ENCODE measurements at regions not wholly inside any gene's neighbourhood (a gene's known extent, or its start where the extent isn't known, plus 50 kb on each side); places are given as distances from the start of the nearest gene placed in this dataset.

DNA sequence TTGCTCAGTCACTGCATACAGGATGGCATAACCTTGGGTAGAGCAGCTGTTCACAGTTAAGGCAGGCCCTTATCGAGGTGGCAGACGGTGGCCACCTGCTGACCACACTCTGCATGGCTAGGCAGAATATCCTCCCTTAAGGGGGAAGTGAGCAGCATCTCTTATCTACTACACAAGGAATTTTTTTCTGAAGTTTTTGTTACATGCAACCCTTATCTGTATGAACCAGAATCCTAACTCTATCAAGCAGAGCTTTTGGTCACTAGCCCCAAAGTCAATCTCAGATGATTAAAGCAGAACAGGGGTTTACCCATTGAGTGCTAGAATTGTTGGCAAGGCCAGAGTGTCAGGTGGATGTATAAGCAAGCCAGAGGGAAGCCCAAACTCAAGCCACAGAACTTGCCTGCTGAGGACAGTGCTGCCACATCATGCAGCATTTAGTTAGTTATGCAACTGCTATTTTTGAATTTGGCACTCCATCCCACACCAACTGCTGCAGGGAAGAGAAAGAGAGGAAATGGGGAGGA, 192.8 kb downstream of the TBX5 start:
- in situ Hi-C loops (cut with HindIII; ENCODE audit: low pct_unique_long_range_greater_than_20kb, low sequenced_read_pairs), result no loop called here
- no peak for DNase-seq (ENCODE audit: low read depth)

DNA sequence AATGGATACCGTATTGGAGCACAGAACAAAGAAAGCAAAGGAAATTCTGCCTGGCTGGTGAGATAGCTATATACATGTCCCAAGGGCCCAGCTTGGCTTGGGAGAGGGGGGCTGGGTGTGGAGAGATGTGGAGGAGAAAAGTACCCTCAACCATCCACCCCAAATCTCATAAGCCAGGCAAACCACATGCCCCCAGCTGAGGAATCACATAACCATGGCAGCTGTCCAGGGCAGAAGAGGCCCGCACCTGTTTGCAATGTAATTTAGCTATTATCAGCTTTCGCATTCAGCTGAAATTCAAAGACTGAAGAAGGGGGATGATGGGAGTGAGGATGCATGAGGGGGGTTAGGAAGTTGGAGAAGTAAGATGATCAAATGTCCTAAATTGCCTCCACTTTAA, 196.1 kb downstream of the TBX5 start:
- in situ Hi-C loops (cut with HindIII; ENCODE audit: low pct_unique_long_range_greater_than_20kb, low sequenced_read_pairs), result no loop called here
- DNase-seq (ENCODE audit: low read depth), result no peak

DNA sequence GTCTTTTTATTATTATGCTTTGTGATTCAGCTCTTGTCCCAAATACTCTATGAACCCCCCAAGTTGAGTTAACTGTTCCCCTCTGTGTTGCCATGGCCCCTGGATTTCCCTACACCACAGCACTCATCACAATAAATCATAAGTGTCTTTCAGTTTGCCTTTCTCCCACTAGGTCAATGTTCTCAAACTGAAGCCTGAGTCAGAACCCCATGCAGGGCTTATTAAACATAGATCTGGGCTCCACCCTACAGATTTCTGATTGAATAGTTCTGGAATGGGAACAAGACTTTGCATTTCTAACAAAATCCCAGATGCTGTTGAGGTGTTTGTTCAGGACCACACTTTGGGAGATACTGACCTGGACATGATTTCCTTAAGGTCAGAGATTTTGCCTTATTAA, 199.4 kb downstream of the TBX5 start:
- in situ Hi-C loops (cut with HindIII; ENCODE audit: low pct_unique_long_range_greater_than_20kb, low sequenced_read_pairs), result no loop called here
- no peak for DNase-seq (ENCODE audit: low read depth)

DNA sequence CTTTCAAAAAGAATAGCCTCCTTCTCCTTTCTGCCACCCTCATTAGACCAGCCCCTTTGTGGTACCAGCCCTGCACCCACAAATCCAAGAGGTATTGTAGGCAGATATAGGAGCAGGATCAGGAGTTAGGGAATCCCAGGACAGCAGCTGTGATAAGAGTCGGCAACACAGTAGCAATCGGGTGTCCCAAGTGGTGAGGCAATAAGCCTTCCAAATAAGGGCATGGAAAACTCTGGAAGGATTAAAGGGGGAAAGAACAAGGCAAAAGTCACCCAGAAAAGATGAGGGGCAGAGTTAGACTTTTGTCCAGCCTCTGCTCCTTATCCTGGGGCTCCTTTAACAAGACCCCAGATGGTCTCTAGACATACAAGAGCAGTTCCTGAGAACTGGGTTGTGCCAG, 204.2 kb downstream of the TBX5 start:
- in situ Hi-C loops (cut with HindIII; ENCODE audit: low pct_unique_long_range_greater_than_20kb, low sequenced_read_pairs), result no loop called here

DNA sequence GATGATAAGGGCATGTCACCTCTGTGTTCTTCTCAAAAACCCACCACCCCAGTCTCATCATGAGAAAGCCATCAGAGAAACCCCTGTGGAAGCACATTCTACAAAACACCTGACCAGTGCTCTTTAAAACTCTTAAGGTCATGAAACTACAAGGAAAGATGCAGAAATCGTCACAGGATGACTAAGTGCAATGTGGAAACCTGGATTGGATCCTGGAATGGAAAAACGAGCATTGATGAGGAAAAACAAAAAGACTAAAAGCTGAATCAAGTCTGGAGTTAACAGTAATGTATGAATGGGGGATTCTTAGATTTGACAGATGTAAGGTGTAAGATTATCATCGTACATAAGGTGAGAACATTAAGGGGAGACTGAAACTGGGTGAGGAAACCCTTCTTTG, 211.0 kb downstream of the TBX5 start:
- no peak for DNase-seq (ENCODE audit: low read depth)
- in situ Hi-C loops (cut with HindIII; ENCODE audit: low pct_unique_long_range_greater_than_20kb, low sequenced_read_pairs), result no loop called here

More for the DNA sequence above, 204.2 kb downstream of the TBX5 start:
- no peak for DNase-seq (ENCODE audit: low read depth)

DNA sequence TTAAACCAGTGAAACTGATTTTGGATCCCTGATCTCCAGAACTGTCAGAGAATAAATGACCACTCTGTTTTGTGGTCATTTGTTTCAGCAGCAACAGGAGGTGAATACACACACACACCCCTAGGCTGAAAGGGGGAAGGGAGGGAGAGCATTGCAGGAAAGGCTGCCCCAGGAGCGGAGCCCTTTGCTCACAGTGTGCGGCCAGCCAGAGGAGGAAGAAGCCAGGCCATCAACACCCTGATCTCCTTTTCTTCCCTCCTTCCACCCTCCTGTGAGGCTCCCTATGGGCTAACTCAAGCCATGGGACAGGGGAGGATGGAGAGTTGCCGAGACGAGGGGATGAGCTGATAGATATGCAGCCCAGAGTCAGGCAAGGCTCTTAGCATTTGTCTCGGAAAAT, 211.9 kb downstream of the TBX5 start:
- in situ Hi-C loops (cut with HindIII; ENCODE audit: low pct_unique_long_range_greater_than_20kb, low sequenced_read_pairs), result no loop called here
- no peak for DNase-seq (ENCODE audit: low read depth)

DNA sequence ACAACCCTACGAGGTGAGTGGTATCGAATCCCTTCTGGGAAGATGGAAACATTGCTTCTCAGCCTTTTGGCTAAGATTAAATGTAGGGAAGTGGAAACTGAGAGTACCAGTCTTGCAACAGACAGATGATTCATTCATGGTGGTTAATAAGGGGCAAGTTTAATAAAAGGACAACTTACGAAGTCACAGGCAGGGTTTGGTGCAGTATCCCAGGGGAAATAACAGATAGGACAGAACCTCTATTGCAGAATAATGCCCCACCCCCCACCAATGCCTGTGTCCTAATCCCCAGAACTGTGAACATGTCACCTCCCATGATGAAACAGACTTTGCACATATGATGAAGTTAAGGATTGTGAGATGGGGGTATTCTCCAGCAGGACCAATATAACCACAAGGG, 212.5 kb downstream of the TBX5 start:
- in situ Hi-C loops (cut with HindIII; ENCODE audit: low pct_unique_long_range_greater_than_20kb, low sequenced_read_pairs), result no loop called here
- no peak for DNase-seq (ENCODE audit: low read depth)

DNA sequence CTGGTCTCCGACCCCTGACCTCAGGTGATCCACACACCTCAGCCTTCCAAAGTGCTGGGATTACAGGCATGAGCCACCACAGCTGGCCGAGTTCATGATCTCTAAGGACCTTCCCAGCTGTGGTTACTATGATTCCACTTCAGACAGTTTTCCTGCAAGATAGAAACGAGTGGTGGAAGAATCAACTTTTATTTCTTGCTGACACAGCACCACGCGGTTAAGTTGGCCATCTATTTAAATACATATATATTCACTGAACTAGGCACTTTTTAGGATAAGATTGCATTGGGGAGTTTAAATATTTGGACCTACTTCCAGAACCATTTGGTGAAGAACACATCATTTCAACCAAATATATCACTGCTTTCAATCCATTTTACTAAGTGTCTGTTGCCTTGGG, 213.4 kb downstream of the TBX5 start:
- in situ Hi-C loops (cut with HindIII; ENCODE audit: low pct_unique_long_range_greater_than_20kb, low sequenced_read_pairs), result no loop called here
- DNase-seq (ENCODE audit: low read depth), result no peak

DNA sequence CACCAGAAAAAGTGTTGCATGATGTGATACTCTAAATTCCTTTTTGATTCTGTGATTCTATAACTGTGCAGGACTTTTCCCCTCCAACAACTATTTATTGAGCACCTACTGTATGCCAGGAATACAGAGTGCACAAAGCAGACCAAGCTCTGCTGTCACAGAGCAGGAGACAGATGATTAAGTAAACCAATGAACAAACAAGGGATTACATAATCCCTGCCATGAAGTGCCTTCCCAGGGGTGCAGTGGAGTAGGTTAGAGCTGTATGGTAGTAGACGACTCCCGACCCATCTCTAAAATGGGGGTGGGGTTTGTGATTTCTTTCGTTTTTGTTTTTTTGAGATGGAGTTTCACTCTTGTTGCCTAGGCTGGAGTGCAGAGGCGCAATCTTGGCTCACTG, 213.9 kb downstream of the TBX5 start:
- in situ Hi-C loops (cut with HindIII; ENCODE audit: low pct_unique_long_range_greater_than_20kb, low sequenced_read_pairs), result no loop called here
- no peak for DNase-seq (ENCODE audit: low read depth)

DNA sequence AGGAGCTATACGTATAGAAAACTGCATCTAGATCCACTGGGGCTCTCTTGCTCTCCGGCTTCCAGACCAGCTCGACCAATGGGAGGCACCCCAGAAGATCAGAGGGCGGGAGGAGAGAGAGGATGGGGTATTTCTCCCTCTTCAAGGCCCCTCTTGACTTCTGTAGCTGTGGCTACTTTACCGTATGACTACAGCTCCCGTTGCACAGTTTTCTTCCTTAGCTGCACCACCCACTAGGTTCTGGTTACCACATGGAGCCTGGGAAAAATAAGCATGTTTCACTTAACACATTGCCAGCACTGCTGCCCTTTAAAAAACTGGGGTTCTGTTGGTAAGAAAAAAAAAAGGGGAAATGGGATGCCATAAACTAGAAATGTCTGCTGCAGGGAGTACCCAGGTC, 214.4 kb downstream of the TBX5 start:
- DNase-seq (ENCODE audit: low read depth), result no peak
- in situ Hi-C loops (cut with HindIII; ENCODE audit: low pct_unique_long_range_greater_than_20kb, low sequenced_read_pairs), result no loop called here

DNA sequence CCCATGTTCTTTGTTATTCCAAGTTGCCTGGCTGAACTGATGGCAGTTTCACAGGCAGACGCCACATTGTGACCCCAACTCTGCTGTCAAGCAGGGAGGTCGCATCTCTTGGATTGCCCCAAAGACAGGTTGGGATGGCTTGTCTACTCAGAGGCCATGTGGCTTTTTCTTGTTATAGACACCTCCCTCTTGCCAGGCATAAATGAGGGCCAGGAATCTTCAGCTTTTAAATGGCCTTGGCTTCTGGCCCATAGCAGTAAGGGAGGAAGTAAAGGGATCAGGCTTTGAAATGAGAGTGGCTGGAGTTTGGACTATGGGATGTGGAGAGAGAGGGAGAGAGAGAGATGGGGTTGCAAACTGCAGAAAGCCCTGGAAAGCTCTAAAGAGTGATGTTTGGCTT, 215.0 kb downstream of the TBX5 start:
- in situ Hi-C loops (cut with HindIII; ENCODE audit: low pct_unique_long_range_greater_than_20kb, low sequenced_read_pairs), result no loop called here
- no peak for DNase-seq (ENCODE audit: low read depth)

DNA sequence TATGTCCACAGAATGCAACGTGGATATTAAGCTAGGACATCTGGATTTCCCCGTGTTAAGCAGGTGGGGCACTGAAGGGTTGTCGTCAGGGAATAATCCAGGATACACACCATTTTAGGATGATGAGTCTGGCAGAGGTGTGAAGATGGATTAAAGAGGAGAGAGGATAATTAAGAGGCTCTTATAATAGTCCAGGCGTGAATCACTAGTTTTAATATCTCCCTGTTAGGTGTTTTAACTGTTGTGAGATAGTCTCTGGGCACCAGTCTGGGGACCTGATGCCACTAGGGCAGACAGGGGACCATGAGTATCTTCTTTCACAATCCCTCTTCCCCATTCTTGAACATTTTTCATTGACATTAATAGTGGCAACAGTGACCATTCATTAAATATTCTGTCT, 216.7 kb downstream of the TBX5 start:
- DNase-seq (ENCODE audit: low read depth), result no peak
- in situ Hi-C loops (cut with HindIII; ENCODE audit: low pct_unique_long_range_greater_than_20kb, low sequenced_read_pairs), result no loop called here

DNA sequence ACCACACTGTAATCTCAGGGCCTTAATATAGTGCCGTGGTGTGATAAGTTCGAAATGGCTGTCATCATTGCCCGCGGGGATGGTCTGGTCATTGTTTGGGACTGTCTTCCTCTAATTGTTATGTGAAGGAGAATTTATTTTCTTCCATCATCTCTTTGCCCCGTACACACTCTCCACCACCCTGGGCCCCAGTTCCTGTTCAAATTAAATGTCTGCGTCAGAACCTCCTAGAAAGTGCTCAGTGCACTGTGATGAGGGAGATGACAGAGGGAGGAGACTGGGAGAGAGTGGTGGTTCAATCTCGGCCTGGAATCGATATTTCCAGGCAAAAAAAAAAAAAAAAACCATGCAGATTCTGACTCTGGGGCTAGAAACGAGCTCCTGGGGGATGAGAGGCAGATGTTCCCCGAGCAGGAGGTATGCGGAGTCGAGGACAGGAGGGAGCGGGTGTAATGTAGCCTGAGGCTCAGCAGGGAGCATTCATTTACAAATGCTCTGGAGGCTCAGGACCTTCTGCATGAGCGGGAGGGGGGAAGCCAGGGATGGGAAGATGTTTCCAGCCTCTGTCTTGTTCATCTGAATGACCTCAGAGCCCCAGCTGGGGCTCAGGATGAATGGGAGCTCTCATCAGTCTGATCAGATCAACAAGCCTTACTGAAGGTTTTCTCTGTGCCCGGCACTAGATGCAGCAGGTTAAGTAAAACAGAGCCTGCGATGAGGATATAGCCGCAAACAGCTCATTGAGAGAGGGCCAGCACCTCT, 219.5 kb downstream of the TBX5 start:
- DNase-seq (ENCODE audit: low read depth), result no peak
- in situ Hi-C loops (cut with HindIII; ENCODE audit: low pct_unique_long_range_greater_than_20kb, low sequenced_read_pairs), result no loop called here

DNA sequence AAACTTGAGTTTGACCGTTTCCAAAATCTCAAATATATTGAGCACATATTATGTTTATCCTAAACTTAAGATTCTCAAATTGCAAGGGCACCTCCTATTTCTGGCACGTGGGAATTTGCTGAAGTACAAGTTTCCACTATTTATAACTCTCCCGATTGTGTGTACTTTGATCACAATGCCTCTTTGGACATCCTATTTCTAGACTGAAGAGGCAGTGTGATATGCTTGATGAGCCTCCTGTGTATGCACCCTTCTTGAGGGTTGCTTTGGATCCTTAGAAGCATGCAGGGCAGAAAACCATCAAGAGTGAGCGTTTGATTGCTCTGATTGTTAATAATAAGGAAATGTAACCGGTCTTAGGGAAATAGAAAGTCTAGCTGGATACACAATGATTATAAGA, 218.9 kb upstream of the RBM19 start:
- in situ Hi-C loops (cut with HindIII; ENCODE audit: low pct_unique_long_range_greater_than_20kb, low sequenced_read_pairs), result no loop called here
- DNase-seq (ENCODE audit: low read depth), result no peak

DNA sequence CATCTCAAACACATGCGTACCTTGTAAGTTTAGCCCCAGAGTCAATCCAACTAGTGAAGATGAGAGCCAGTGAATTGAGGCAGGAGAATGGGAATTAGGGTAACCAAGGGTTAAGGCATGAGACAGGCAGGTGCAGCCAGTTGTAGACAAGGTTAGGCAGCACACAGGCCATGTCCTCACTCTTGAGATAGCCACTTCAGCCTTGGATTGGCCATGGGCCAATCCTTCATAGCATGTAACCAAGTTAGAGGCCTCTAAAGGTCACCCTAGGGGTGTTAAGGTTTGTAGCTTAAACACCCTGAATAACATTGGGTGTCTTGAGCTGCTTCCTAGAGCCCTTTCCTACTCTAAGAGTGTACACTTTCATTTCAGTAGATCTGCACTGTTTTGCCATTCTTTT, 208.2 kb upstream of the RBM19 start:
- DNase-seq (ENCODE audit: low read depth), result no peak
- in situ Hi-C loops (cut with HindIII; ENCODE audit: low pct_unique_long_range_greater_than_20kb, low sequenced_read_pairs), result no loop called here

DNA sequence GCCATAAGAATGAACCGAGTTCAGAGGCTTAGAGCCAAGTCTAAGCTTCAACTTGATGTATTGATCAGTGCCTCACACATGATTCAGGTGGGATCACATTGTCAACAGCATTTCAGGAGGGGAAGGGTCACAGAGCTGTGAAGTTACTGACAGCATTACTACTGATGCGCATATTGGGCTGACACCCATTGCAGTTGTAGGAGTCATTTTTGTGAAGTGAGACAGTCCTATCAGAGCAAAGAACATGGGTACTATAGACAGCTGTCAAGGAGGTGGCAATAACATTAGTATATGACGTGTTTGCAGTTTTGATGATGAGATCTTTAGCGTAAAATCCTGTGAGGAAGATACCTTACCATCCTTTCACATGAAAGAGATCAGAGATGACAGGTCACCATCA, 206.0 kb upstream of the RBM19 start:
- no peak for DNase-seq (ENCODE audit: low read depth)
- in situ Hi-C loops (cut with HindIII; ENCODE audit: low pct_unique_long_range_greater_than_20kb, low sequenced_read_pairs), result no loop called here

DNA sequence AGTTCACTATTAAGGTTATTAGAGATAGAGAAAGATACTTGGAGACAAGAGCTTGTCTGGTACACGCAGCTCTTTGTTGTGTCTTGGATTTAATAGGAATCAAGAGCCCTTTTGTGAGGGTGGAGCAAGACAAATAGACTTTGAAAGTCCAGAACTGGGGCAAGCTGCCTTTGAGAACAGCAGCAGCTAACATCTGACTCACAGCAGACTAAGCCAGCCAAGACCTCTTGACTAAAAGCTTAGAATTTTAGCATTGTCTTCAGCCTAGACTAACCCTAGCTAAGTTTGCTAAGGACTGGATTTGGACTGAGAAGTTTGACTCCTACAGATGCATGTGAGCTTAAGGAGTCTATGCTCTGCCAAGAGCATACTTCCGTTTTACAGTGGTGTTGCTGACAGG, 201.9 kb upstream of the RBM19 start:
- DNase-seq (ENCODE audit: low read depth), result no peak

DNA sequence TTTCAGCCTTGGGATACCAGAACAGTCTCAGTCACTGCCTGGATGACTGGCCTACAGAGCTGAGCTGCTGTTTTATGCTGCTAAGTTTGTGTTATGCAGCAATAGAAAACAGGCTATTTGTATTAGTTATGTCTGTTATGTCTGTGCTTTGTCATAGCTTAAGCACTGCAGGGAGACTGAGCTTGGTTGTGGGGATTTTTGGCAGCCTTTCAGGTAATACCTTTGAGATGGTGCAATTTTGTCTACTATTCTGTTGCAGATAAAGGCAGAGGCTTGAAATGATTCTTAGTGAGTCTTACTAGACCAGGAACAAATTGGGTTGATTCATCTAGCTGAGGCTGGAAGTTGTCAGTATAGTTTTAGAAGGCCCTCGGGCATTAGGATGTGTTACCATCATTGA, 201.3 kb upstream of the RBM19 start:
- DNase-seq (ENCODE audit: low read depth), result no peak
- in situ Hi-C loops (cut with HindIII; ENCODE audit: low pct_unique_long_range_greater_than_20kb, low sequenced_read_pairs), result no loop called here

More for the DNA sequence above, 201.9 kb upstream of the RBM19 start:
- in situ Hi-C loops (cut with HindIII; ENCODE audit: low pct_unique_long_range_greater_than_20kb, low sequenced_read_pairs), result no loop called here

DNA sequence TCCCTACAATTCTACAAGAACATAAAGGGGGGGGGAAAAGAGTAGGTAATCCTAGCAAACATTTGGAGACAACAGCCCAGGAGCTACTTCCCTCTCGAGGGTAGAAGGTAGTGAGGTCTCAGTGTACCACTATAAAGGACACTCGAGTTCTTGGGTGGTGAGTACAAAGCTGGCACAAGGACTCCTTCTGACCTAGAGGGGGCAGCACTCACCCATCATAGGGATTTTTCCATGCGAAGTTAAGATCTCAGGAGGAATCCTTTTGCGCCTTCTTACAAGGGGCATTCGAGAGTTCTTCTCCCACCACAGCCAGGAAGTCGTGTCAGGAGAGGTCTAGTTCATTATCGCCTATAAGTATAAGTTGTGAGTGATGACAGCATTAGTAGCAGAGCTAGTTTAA, 200.2 kb upstream of the RBM19 start:
- DNase-seq (ENCODE audit: low read depth), result no peak
- in situ Hi-C loops (cut with HindIII; ENCODE audit: low pct_unique_long_range_greater_than_20kb, low sequenced_read_pairs), result no loop called here

DNA sequence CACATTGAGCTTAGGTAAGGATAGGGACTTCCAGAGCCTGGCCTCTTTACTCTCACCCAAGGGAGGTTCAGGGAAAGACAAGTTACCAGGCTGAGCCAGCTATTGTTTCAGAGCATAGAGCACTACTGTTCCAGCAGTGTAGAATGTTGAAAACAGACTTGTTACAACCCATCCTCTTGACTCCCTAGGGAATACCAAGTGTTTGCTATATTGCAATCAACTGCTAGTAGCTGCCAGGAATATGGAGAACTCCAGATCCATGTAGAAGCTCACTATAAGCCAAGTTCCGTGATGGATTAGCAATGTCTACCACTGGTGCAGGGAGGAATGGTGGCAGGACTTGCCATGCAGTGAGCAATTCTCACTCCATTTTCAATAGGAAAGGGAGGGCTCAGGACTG, 199.8 kb upstream of the RBM19 start:
- in situ Hi-C loops (cut with HindIII; ENCODE audit: low pct_unique_long_range_greater_than_20kb, low sequenced_read_pairs), result no loop called here
- DNase-seq (ENCODE audit: low read depth), result no peak
